ENCODE measurements at regions not wholly inside any gene's neighbourhood (a gene's known extent, or its start where the extent isn't known, plus 50 kb on each side); places are given as distances from the start of the nearest gene placed in this dataset.

- TF ChIP-seq, protein P1, sequence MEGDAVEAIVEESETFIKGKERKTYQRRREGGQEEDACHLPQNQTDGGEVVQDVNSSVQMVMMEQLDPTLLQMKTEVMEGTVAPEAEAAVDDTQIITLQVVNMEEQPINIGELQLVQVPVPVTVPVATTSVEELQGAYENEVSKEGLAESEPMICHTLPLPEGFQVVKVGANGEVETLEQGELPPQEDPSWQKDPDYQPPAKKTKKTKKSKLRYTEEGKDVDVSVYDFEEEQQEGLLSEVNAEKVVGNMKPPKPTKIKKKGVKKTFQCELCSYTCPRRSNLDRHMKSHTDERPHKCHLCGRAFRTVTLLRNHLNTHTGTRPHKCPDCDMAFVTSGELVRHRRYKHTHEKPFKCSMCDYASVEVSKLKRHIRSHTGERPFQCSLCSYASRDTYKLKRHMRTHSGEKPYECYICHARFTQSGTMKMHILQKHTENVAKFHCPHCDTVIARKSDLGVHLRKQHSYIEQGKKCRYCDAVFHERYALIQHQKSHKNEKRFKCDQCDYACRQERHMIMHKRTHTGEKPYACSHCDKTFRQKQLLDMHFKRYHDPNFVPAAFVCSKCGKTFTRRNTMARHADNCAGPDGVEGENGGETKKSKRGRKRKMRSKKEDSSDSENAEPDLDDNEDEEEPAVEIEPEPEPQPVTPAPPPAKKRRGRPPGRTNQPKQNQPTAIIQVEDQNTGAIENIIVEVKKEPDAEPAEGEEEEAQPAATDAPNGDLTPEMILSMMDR (IDR thresholded peaks at IDR 0.05): no peak
- TF ChIP-seq POLR2A (IDR thresholded peaks at IDR 0.05): no peak
Measured at GRCh38 chr10:33036670-33037069, 78.6 kb upstream of the ITGB1 start.

All from vagina (tissue), 2 donors.